ENCODE measurements at regions not wholly inside any gene's neighbourhood (a gene's known extent, or its start where the extent isn't known, plus 50 kb on each side); places are given as distances from the start of the nearest gene placed in this dataset.
A peak's percentile ranks its signal among the peaks of the same experiment; 100 is the strongest.

DNA sequence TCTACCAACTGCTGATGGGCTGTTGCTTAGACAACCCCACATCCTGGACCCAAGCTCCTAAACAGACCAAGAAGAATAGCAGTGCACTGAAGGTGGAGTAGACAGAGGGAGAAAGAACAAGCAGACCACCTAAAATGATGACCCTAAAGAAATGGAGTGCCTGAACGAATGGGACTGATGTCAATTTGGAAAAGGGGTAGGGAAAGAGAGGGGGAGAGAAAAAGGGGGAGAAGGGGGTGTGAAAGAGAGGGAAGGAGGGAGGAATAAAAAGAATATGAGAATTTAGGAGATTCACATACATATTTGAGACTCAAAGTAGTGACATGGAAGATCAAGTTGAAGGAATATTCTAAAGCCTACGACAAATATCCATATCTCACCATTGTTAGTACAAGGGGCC, 144.4 kb upstream of the DUSP10 start:
- Mint-ChIP-seq H3K4me3 (no peak overlapping the region), H3K9me3 (no peaks in the 10 kb centered on the region), H3K27me3 (peaks cover 3 to 5% of the 10 kb centered on the region in 2 donors), H3K4me1 (no peaks in the 10 kb centered on the region), H3K36me3 (no peaks in the 10 kb centered on the region), H3K27ac (peak overlapping the region in 1 of 7 donors; percentile 30)
- no peak for DNase-seq
- intact Hi-C loops (cut with micrococcal nuclease), result no loop called here
- no peaks in the 10 kb centered on the region for H3K9me3 ChIP-seq (ENCODE audit: control insufficient read depth in 1 of 2, low read length in 2 of 2)
- CTCF ChIA-PET (ENCODE audit: partially characterized antibody), result no interaction called here
- H3K36me3 ChIP-seq (ENCODE audit: insufficient read depth, low read length), result no peaks in the 10 kb centered on the region
- no peak overlapping the region for H3K27ac ChIP-seq (ENCODE audit: low read depth, low read length)
- no peaks in the 10 kb centered on the region for H3K27me3 ChIP-seq (ENCODE audit: insufficient read depth, low read length)
- H3K4me1 ChIP-seq (ENCODE audit: insufficient read depth, low read length), result no peaks in the 10 kb centered on the region
- POLR2A ChIA-PET (ENCODE audit: partially characterized antibody), result interaction anchor here (0.6 kb wide), 1 partner anchor 12 kb away, joined by 3 read pairs; no protein-coding TSS in a partner anchor
- no peak overlapping the region for H3K4me3 ChIP-seq (ENCODE audit: low read length in 2 of 2)

- Histone ChIP-seq H3K36me3 (ENCODE audit: insufficient read depth, low read length) (no peaks in the 10 kb centered on the region), H3K27me3 (ENCODE audit: insufficient read depth, low read length) (no peaks in the 10 kb centered on the region), H3K4me1 (ENCODE audit: insufficient read depth, low read length) (no peaks in the 10 kb centered on the region), H3K27ac (ENCODE audit: low read depth, low read length) (no peak overlapping the region), H3K9me3 (ENCODE audit: control insufficient read depth in 1 of 2, low read length in 2 of 2) (no peaks in the 10 kb centered on the region), H3K4me3 (ENCODE audit: low read length in 2 of 2) (no peak overlapping the region)
- no peak for DNase-seq
- Mint-ChIP-seq H3K9me3 (no peaks in the 10 kb centered on the region), H3K36me3 (no peaks in the 10 kb centered on the region), H3K27ac (no peak overlapping the region), H3K27me3 (peaks cover 3% of the 10 kb centered on the region in 2 donors), H3K4me1 (no peaks in the 10 kb centered on the region), H3K4me3 (no peak overlapping the region)
- ChIA-PET CTCF (ENCODE audit: partially characterized antibody) (no interaction called here), POLR2A (ENCODE audit: partially characterized antibody) (no interaction called here)
- intact Hi-C loops (cut with micrococcal nuclease), result no loop called here
These were observed 142.9 kb upstream of the DUSP10 start for GRCh38 chr1:221884821-221885220.

DNA sequence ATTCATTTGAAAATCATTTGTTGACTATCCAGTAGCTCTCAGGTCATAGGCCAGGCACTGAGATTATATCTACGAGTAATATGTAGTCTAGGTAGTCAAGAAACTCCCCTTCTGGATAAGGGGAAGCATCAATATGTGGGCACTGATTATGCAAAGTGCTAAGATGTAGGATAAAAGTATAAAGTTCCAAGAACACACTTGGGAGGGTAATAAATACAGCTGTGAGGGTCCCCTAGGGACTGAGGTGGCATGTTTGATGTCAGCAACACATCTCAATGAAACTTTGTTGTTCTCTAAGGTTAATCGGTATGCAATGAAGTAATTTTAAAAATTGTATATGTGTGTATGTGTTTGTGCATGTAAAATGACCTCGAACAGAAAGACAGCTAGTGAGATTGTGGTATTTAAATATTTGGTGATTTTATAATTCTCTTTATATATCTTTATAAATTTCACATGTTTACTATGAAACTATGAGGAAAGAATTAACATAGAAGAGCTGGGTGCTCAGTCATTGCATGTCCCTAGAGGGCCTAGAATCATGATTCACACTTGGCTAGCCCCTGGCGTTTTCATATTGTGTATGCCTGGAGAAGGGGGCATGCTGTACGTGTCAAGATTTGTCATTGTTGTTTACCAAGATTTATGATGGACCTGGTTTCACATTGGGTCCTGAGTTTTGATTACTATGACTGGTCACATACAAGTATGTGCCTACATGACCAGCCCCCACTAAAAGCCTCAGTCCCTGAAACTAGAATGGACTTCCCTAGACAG, 140.1 kb upstream of the DUSP10 start:
- Histone ChIP-seq H3K27ac (ENCODE audit: low read depth, low read length) (no peak overlapping the region), H3K27me3 (ENCODE audit: insufficient read depth, low read length) (no peaks in the 10 kb centered on the region), H3K36me3 (ENCODE audit: insufficient read depth, low read length) (no peaks in the 10 kb centered on the region), H3K4me1 (ENCODE audit: insufficient read depth, low read length) (no peaks in the 10 kb centered on the region), H3K4me3 (ENCODE audit: low read length in 2 of 2) (no peak overlapping the region), H3K9me3 (ENCODE audit: control insufficient read depth in 1 of 2, low read length in 2 of 2) (no peaks in the 10 kb centered on the region)
- H3K27ac Mint-ChIP-seq, result no peak overlapping the region
- no peaks in the 10 kb centered on the region for H3K36me3 Mint-ChIP-seq
- no peaks in the 10 kb centered on the region for H3K27me3 Mint-ChIP-seq
- H3K9me3 Mint-ChIP-seq, result no peaks in the 10 kb centered on the region
- POLR2A ChIA-PET (ENCODE audit: partially characterized antibody), result no interaction called here
- intact Hi-C loops (cut with micrococcal nuclease), result no loop called here
- DNase-seq, result no peak
- H3K4me1 Mint-ChIP-seq, result peaks cover 0 to 2% (median 0%) of the 10 kb centered on the region in 4 donors
- no peak overlapping the region for H3K4me3 Mint-ChIP-seq
- CTCF ChIA-PET (ENCODE audit: partially characterized antibody), result no interaction called here

DNA sequence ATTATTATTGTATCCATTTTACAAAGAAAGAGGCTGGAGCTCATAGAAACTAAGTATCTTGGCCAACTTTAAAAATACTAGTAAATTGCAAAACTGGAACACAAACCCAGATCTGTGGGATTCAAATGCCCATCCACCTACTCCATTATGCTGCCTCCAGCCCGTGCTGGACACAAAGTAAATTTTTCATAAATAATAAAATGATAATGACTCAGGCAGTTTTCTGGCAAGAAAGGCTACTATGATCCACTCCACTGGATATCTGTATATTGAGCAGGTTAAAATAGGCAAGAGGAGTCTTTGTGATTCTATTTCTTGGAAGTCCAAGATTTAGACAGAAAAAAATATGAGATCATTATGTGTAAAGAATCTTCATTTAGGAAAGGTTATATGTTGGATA, 138.3 kb upstream of the DUSP10 start:
- POLR2A ChIA-PET (ENCODE audit: partially characterized antibody), result no interaction called here
- CTCF ChIA-PET (ENCODE audit: partially characterized antibody), result no interaction called here
- Histone ChIP-seq H3K4me1 (ENCODE audit: insufficient read depth, low read length) (no peaks in the 10 kb centered on the region), H3K9me3 (ENCODE audit: control insufficient read depth in 1 of 2, low read length in 2 of 2) (no peaks in the 10 kb centered on the region), H3K4me3 (ENCODE audit: low read length in 2 of 2) (no peak overlapping the region), H3K27ac (ENCODE audit: low read depth, low read length) (no peak overlapping the region), H3K36me3 (ENCODE audit: insufficient read depth, low read length) (no peaks in the 10 kb centered on the region), H3K27me3 (ENCODE audit: insufficient read depth, low read length) (no peaks in the 10 kb centered on the region)
- Mint-ChIP-seq H3K27me3 (no peaks in the 10 kb centered on the region), H3K27ac (no peak overlapping the region), H3K36me3 (no peaks in the 10 kb centered on the region), H3K9me3 (no peaks in the 10 kb centered on the region), H3K4me1 (peaks cover 0 to 2% (median 0%) of the 10 kb centered on the region in 4 donors), H3K4me3 (no peak overlapping the region)
- no peak for DNase-seq
- intact Hi-C loops (cut with micrococcal nuclease), result no loop called here

DNA sequence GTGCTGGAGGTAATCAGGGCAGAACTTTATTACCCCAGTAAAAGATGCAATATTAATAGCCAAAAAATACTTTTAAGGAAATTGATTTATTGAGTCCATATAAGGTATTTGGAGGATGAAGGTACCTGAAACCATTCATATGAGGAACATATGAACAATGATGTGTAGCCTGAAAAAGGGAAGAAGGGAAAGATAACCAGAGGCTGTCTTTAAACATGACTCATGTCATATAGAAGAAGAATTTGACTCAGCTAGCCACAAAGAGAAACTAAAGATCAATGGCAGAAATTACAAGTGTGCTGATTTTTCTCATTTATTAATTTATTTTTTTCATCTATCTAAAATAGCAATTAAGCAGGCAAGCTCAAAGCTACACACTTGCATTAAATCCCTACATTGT, 136.2 kb upstream of the DUSP10 start:
- Histone ChIP-seq H3K4me3 (ENCODE audit: low read length in 2 of 2) (no peak overlapping the region), H3K36me3 (ENCODE audit: insufficient read depth, low read length) (no peaks in the 10 kb centered on the region), H3K27me3 (ENCODE audit: insufficient read depth, low read length) (no peaks in the 10 kb centered on the region), H3K27ac (ENCODE audit: low read depth, low read length) (no peak overlapping the region), H3K4me1 (ENCODE audit: insufficient read depth, low read length) (no peaks in the 10 kb centered on the region), H3K9me3 (ENCODE audit: control insufficient read depth in 1 of 2, low read length in 2 of 2) (no peaks in the 10 kb centered on the region)
- POLR2A ChIA-PET (ENCODE audit: partially characterized antibody), result no interaction called here
- H3K27ac Mint-ChIP-seq, result no peak overlapping the region
- no peaks in the 10 kb centered on the region for H3K36me3 Mint-ChIP-seq
- H3K27me3 Mint-ChIP-seq, result peaks cover 0 to 1% of the 10 kb centered on the region in 2 donors
- no peak overlapping the region for H3K4me3 Mint-ChIP-seq
- CTCF ChIA-PET (ENCODE audit: partially characterized antibody), result no interaction called here
- H3K9me3 Mint-ChIP-seq, result no peaks in the 10 kb centered on the region
- no peak for DNase-seq
- intact Hi-C loops (cut with micrococcal nuclease), result no loop called here
- peaks cover 0 to 3% (median under 1%) of the 10 kb centered on the region in 4 donors for H3K4me1 Mint-ChIP-seq

GRCh38 chr1:221877311-221877710, 135.4 kb upstream of the DUSP10 start:
- CTCF ChIA-PET (ENCODE audit: partially characterized antibody), result no interaction called here
- H3K4me1 Mint-ChIP-seq, result peaks cover 0 to 3% (median under 1%) of the 10 kb centered on the region in 4 donors
- POLR2A ChIA-PET (ENCODE audit: partially characterized antibody), result no interaction called here
- no peaks in the 10 kb centered on the region for H3K36me3 Mint-ChIP-seq
- no peaks in the 10 kb centered on the region for H3K4me1 ChIP-seq (ENCODE audit: insufficient read depth, low read length)
- no peak overlapping the region for H3K4me3 ChIP-seq (ENCODE audit: low read length in 2 of 2)
- H3K27ac Mint-ChIP-seq, result no peak overlapping the region
- no peak overlapping the region for H3K27ac ChIP-seq (ENCODE audit: low read depth, low read length)
- H3K9me3 Mint-ChIP-seq, result no peaks in the 10 kb centered on the region
- no peak for DNase-seq
- H3K27me3 Mint-ChIP-seq, result peaks cover 0 to 1% of the 10 kb centered on the region in 2 donors
- no peak overlapping the region for H3K4me3 Mint-ChIP-seq
- H3K36me3 ChIP-seq (ENCODE audit: insufficient read depth, low read length), result no peaks in the 10 kb centered on the region
- H3K27me3 ChIP-seq (ENCODE audit: insufficient read depth, low read length), result no peaks in the 10 kb centered on the region
- H3K9me3 ChIP-seq (ENCODE audit: control insufficient read depth in 1 of 2, low read length in 2 of 2), result no peaks in the 10 kb centered on the region
- intact Hi-C loops (cut with micrococcal nuclease), result no loop called here

GRCh38 chr1:221875004-221875330, 133.1 kb upstream of the DUSP10 start:
- DNase-seq, result no peak
- Mint-ChIP-seq H3K9me3 (no peaks in the 10 kb centered on the region), H3K36me3 (no peaks in the 10 kb centered on the region), H3K27ac (no peak overlapping the region), H3K4me1 (peaks cover 0 to 3% (median under 1%) of the 10 kb centered on the region in 4 donors), H3K4me3 (no peak overlapping the region), H3K27me3 (peaks cover 0 to 1% of the 10 kb centered on the region in 2 donors)
- ChIA-PET POLR2A (ENCODE audit: partially characterized antibody) (no interaction called here), CTCF (ENCODE audit: partially characterized antibody) (no interaction called here)
- intact Hi-C loops (cut with micrococcal nuclease), result no loop called here
- Histone ChIP-seq H3K9me3 (ENCODE audit: control insufficient read depth in 1 of 2, low read length in 2 of 2) (no peaks in the 10 kb centered on the region), H3K36me3 (ENCODE audit: insufficient read depth, low read length) (no peaks in the 10 kb centered on the region), H3K4me1 (ENCODE audit: insufficient read depth, low read length) (no peaks in the 10 kb centered on the region), H3K27me3 (ENCODE audit: insufficient read depth, low read length) (no peaks in the 10 kb centered on the region), H3K4me3 (ENCODE audit: low read length in 2 of 2) (no peak overlapping the region), H3K27ac (ENCODE audit: low read depth, low read length) (no peak overlapping the region)
